ENCODE measurements at regions not wholly inside any gene's neighbourhood (a gene's known extent, or its start where the extent isn't known, plus 50 kb on each side); places are given as distances from the start of the nearest gene placed in this dataset.
"Not testable (repeated sequence)": the region's sequence is repeated elsewhere in the genome, so short reads cannot be mapped to it uniquely, and the experiment has no call there.

GRCh38 chr2:226554701-226555100 lies 244.9 kb downstream of the IRS1 start:
- no peaks in the 10 kb centered on the region for H3K36me3 Mint-ChIP-seq (ENCODE audit: low read depth)
- no peak overlapping the region for H3K27ac Mint-ChIP-seq
- peaks cover 12% of the 10 kb centered on the region for H3K27me3 Mint-ChIP-seq
- no peaks in the 10 kb centered on the region for H3K9me3 Mint-ChIP-seq
- no peak overlapping the region for H3K4me3 Mint-ChIP-seq
- H3K4me1 Mint-ChIP-seq (ENCODE audit: low read depth): no peaks in the 10 kb centered on the region

DNA sequence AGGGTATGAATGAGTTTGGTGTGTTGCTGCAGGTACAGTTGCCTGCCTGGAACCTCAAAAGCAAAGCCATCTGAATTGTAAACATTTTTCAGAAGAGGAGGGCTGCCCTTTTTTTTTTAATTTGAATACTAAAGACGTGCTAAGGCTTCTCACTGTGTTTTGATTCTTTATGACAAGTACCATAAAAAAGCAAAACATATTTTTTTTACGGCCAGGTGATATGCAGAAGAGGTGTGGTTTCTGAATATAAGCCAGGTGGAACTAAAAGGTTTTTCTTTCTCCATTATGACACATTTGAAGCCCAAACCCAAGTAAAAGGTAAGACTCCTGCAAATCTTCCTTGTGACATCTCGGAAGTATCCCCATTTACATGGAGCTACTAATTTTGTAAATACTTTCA lies 246.3 kb downstream of the IRS1 start:
- H3K9me3 Mint-ChIP-seq: no peaks in the 10 kb centered on the region
- H3K27me3 Mint-ChIP-seq: peaks cover 9% of the 10 kb centered on the region
- no peaks in the 10 kb centered on the region for H3K36me3 Mint-ChIP-seq (ENCODE audit: low read depth)
- H3K4me1 Mint-ChIP-seq (ENCODE audit: low read depth): no peaks in the 10 kb centered on the region
- H3K27ac Mint-ChIP-seq: no peak overlapping the region
- no peak overlapping the region for H3K4me3 Mint-ChIP-seq

DNA sequence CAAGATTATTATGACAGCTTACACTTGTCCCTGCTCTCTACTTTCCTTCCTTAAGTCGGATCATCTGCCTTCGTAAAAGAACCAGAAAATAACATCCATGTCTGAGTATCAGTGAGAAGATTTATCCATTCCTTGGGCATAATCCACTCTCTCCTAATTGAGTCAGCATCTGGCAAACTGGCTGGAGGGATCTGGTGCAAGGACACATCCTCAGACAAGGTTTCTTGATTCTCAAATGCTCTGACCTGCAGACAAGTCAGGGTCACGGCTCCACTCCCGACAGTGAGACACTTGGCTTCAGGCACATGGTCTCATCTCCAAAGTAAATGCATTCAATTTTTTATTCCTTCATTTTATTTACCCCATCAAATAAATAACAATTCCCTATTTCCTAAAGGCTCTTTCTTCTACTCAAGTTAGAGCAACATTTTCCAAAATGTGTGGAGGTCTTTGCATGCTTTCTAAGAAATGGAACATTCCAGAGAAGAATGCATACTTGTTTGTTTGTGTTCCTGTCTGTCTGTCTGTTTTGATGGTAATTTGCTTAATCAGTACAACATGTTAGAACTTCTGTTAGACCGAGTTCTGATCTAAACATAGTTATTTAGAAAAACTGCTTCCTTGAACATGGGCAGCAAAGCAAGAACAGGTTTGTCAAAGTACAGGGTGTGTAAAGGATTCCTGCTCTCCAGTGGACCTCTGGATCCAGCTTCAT lies 246.9 kb downstream of the IRS1 start:
- Mint-ChIP-seq H3K27me3 (peaks cover 9% of the 10 kb centered on the region), H3K27ac (no peak overlapping the region), H3K36me3 (ENCODE audit: low read depth) (no peaks in the 10 kb centered on the region), H3K9me3 (no peaks in the 10 kb centered on the region), H3K4me3 (no peak overlapping the region), H3K4me1 (ENCODE audit: low read depth) (no peaks in the 10 kb centered on the region)

DNA sequence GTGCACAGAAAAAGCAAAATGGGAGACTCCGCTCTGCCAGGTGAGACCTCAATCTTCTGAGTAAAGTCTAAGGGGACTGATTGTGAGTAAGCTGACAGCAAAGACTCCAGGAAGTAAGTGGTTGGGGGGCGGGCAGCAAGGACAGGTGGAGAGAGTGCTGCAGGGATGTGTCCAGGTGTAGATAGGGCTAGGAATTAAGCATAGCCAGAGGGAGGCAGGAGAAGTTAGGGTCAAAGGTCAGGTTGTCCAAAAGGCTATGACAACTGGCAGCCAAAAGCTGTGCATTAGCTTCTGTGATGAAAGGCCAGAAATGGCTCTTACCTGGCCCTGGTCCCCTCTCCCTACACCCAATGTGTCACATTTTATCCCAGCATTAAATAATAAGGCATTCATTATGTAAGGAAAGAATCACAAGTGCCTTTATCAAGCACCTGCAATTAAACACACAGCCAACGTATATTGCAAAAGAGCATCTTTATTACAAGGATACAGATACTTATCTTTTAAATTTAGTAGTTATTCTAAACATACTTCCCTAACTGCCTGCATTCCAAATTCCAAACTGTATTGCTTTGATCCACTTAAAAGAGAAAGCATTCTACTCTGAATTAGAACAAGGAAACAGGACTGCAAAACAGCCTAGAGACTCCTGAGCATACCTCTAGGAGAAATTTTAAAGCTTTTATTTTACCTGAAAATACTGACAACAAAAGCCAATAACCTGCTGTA lies 247.9 kb downstream of the IRS1 start:
- Mint-ChIP-seq H3K27me3 (peaks cover 4% of the 10 kb centered on the region), H3K27ac (no peak overlapping the region), H3K36me3 (ENCODE audit: low read depth) (no peaks in the 10 kb centered on the region), H3K4me1 (ENCODE audit: low read depth) (no peaks in the 10 kb centered on the region), H3K9me3 (no peaks in the 10 kb centered on the region), H3K4me3 (no peak overlapping the region)

DNA sequence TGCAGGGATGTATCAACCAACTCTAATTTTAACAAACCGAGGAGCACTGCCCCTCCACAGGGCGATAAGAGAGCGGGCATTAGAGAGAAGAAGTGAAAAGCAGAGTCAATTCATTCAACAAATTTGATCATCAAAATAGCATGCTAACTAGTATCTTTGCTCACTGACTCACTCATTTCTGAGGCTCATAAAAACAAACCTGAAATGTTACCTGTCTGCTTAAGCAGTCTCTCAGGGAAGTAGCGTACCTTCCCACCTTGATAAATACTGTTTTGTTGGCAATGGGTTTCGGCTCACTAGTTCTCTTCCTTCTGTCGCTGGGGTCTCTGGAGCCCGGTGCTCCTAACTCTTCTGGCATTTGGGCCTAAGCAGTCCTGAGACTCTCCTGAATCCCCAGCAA lies 248.8 kb downstream of the IRS1 start:
- no peak overlapping the region for H3K4me3 Mint-ChIP-seq
- peaks cover 3% of the 10 kb centered on the region for H3K9me3 Mint-ChIP-seq
- peaks cover 2% of the 10 kb centered on the region for H3K27me3 Mint-ChIP-seq
- H3K36me3 Mint-ChIP-seq (ENCODE audit: low read depth): no peaks in the 10 kb centered on the region
- no peaks in the 10 kb centered on the region for H3K4me1 Mint-ChIP-seq (ENCODE audit: low read depth)
- no peak overlapping the region for H3K27ac Mint-ChIP-seq

DNA sequence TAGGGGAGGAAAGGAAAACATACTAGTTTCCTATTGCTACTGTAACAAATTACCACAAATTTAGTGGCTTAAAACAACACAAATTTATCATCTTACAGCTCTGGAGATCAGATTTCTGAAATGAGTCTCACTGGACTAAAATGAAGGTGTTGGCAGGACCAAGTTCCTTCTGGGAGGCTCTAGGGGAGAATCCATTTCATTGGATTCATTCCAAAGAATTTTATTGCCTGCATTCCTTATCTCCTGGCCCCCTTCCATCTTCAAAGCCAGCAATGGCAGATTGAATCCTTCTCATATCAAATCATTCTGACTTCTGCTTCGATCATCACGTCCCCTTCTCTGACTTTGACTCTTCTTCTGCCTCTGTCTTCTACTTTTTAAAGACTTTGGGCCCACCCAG lies 250.9 kb downstream of the IRS1 start:
- Mint-ChIP-seq H3K4me3 (no peak overlapping the region), H3K9me3 (peaks cover 6% of the 10 kb centered on the region), H3K36me3 (ENCODE audit: low read depth) (no peaks in the 10 kb centered on the region), H3K27ac (no peak overlapping the region), H3K4me1 (ENCODE audit: low read depth) (no peaks in the 10 kb centered on the region), H3K27me3 (no peaks in the 10 kb centered on the region)

DNA sequence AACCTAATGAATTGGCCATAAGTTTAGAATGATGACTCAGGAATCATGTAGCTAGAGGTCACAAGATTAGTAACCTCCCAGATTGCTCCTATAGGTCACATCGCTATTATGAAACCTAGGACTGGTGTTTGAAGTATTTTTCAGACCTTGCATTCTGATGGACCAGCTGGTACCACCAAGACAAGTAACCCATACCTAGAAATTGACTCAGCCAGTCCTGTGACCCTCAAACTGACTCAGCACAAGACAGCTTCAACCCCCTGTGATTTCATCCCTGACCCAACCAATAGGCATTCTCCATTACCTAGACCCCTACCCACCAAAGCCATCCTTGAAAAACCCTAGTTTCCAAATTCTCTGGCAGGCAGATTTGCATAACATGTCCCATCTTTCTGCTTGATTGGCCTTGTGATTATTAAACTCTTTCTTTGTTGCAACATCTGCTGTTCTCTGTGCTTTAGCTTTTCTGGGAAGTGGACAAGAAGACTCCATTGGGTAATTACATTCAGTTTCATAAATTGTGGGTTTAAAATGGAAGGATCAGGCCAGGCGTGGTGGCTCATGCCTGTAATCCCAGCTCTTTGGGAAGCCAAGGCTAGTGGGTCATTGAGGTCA lies 254.9 kb downstream of the IRS1 start:
- Mint-ChIP-seq H3K27me3 (peaks cover 4% of the 10 kb centered on the region), H3K4me1 (ENCODE audit: low read depth) (peaks cover 3% of the 10 kb centered on the region), H3K9me3 (peaks cover 13% of the 10 kb centered on the region), H3K36me3 (ENCODE audit: low read depth) (no peaks in the 10 kb centered on the region), H3K27ac (no peak overlapping the region), H3K4me3 (no peak overlapping the region)

DNA sequence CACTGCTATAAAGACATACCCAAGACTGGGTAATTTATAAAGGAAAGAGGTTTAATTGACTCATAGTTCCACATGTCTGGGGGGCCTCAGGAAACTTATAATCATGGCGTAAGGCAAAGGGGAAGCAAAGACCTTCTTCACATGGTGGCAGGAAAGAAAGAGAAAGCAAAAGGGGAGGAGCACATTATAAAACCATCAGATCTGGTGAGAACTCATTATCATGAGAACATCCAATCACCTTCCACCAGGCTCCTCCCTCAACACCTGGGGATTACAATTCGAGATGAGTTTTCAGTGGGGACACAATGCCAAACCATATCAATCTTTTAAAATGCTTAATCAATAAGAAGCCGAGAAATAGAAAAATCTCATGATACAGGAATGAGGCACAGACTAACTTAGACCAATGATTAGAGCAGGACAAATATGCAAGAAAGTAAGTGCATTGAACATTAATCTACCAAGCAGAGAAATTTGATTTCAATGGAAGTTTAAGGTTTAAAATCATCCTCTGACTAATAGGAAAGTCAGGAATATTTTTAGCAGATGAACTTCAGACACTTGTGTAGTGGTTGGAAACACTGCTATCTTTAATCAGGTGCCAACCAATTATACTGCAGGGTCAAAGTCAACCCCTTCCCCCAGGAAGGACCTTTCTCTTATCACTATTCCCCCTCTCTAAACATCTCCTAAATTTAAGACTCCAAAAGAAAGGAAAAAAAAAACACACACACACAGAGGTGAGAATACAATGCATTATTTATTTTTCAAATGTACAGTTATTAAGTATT lies 259.2 kb downstream of the IRS1 start:
- no peaks in the 10 kb centered on the region for H3K36me3 Mint-ChIP-seq (ENCODE audit: low read depth)
- peaks cover 3% of the 10 kb centered on the region for H3K4me1 Mint-ChIP-seq (ENCODE audit: low read depth)
- peaks cover 8% of the 10 kb centered on the region for H3K27me3 Mint-ChIP-seq
- peaks cover 7% of the 10 kb centered on the region for H3K9me3 Mint-ChIP-seq
- no peak overlapping the region for H3K4me3 Mint-ChIP-seq
- no peak overlapping the region for H3K27ac Mint-ChIP-seq

- H3K36me3 Mint-ChIP-seq (ENCODE audit: low read depth): no peaks in the 10 kb centered on the region
- no peak overlapping the region for H3K27ac Mint-ChIP-seq
- H3K4me1 Mint-ChIP-seq (ENCODE audit: low read depth): peaks cover 3% of the 10 kb centered on the region
These were observed 263.2 kb downstream of the IRS1 start for GRCh38 chr2:226536410-226536809.

DNA sequence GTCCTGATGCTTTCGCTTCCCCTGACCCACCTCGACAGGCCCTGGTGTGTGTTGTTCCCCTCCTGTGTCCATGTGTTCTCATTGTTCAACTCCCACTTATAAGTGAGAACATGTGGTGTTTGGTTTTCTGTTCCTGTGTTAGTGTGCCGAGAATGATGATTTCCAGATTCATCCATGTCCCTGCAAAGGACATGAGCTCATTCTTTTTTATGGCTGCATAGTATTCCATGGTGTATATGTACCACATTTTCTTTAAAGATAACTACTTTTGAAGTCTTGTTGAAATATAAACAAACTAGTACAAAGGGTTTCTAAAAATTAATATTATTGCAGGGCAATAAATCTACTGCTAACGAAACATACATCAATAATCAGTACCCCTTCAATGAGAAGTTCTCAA lies 266.6 kb downstream of the IRS1 start:
- H3K27me3 Mint-ChIP-seq; H3K36me3 Mint-ChIP-seq (ENCODE audit: low read depth): not testable (repeated sequence)

More at GRCh38 chr2:226536410-226536809, 263.2 kb downstream of the IRS1 start:
- H3K4me3 Mint-ChIP-seq: no peak overlapping the region
- peaks cover 8% of the 10 kb centered on the region for H3K27me3 Mint-ChIP-seq
- H3K9me3 Mint-ChIP-seq: no peaks in the 10 kb centered on the region

GRCh38 chr2:226531061-226531810 lies 268.4 kb downstream of the IRS1 start:
- no peaks in the 10 kb centered on the region for H3K36me3 Mint-ChIP-seq (ENCODE audit: low read depth)
- H3K9me3 Mint-ChIP-seq: no peaks in the 10 kb centered on the region
- no peaks in the 10 kb centered on the region for H3K27me3 Mint-ChIP-seq
- no peak overlapping the region for H3K4me3 Mint-ChIP-seq
- no peak overlapping the region for H3K27ac Mint-ChIP-seq
- H3K4me1 Mint-ChIP-seq (ENCODE audit: low read depth): no peaks in the 10 kb centered on the region

More for the DNA sequence above, 266.6 kb downstream of the IRS1 start:
- not testable (repeated sequence) for H3K9me3 Mint-ChIP-seq; H3K4me3 Mint-ChIP-seq; H3K4me1 Mint-ChIP-seq (ENCODE audit: low read depth)
- peak overlapping the region; percentile 9 for H3K27ac Mint-ChIP-seq

GRCh38 chr2:226529556-226529955 lies 270.1 kb downstream of the IRS1 start:
- Mint-ChIP-seq H3K4me1 (ENCODE audit: low read depth) (no peaks in the 10 kb centered on the region), H3K4me3 (no peak overlapping the region), H3K27me3 (no peaks in the 10 kb centered on the region), H3K9me3 (no peaks in the 10 kb centered on the region), H3K36me3 (ENCODE audit: low read depth) (no peaks in the 10 kb centered on the region), H3K27ac (no peak overlapping the region)

DNA sequence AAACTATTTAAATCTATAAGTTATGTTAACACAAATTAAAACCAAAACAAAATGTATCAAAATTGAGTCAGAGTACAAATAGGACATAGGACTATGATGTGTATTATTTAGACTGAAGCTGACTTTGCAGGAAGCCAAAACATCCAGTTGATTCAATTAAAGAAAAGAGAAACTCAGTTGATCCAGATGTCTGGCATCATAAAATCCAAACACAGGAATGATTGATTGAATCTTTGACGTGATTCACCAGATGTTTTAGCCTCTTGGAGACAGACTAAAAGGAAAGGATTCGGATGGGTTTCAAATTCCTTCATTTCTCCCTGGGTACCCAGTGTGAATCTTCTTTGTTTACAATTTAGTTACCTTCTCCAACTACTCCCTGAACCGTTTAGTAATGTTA lies 272.9 kb downstream of the IRS1 start:
- no peaks in the 10 kb centered on the region for H3K36me3 Mint-ChIP-seq (ENCODE audit: low read depth)
- H3K4me3 Mint-ChIP-seq: no peak overlapping the region
- no peak overlapping the region for H3K27ac Mint-ChIP-seq
- no peaks in the 10 kb centered on the region for H3K4me1 Mint-ChIP-seq (ENCODE audit: low read depth)
- H3K27me3 Mint-ChIP-seq: no peaks in the 10 kb centered on the region
- no peaks in the 10 kb centered on the region for H3K9me3 Mint-ChIP-seq

DNA sequence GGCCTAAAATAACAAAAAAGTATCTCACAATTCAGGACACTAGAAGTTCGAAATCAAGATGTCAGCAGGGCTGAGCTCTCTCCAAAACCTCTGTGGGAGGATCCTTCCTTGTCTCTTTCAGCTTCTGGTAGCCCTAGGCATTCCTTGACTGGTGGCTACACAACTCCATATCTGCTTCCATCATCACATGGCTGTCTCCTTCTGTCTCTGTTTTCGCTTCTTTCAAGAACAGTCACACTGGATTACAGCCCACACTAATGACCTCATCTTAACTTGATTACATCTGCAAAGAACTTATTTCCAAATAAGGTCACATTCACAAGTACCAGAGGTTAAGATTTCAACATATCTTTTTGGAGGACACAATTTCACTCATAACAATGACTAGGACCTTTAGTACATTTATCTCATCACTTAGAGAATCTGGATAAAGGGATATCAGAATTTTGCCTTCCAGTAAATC lies 275.2 kb downstream of the IRS1 start:
- H3K4me3 Mint-ChIP-seq: no peak overlapping the region
- no peak overlapping the region for H3K27ac Mint-ChIP-seq
- H3K4me1 Mint-ChIP-seq (ENCODE audit: low read depth): no peaks in the 10 kb centered on the region
- no peaks in the 10 kb centered on the region for H3K36me3 Mint-ChIP-seq (ENCODE audit: low read depth)
- no peaks in the 10 kb centered on the region for H3K27me3 Mint-ChIP-seq
- H3K9me3 Mint-ChIP-seq: peaks cover 5% of the 10 kb centered on the region
